Kidney (tissue), 13 donors: ENCODE measurements at regions not wholly inside any gene's neighbourhood (a gene's known extent, or its start where the extent isn't known, plus 50 kb on each side); places are given as distances from the start of the nearest gene placed in this dataset.

Experiments
- DNase-seq, 5 donors: peaks; one replicate each; pipeline ENCODE4 v3.0.0-alpha.2; 2013 to 2020
- FAIRE-seq: peaks from 2 replicates; lab custom pipeline; 2012; peaks lifted over from hg19 to GRCh38; lab: Jason Lieb, UNC
- H3K27ac ChIP-seq, 2 donors: one replicate each; pipeline ENCODE4 v1.7.0; 2013; ENCODE audit warnings: low read depth in 2 of 2, low read length in 2 of 2, inconsistent platforms in 1 of 2
- H3K27me3 ChIP-seq: one replicate; pipeline ENCODE4 v1.7.1; 2013; ENCODE audit warnings: low read length, inconsistent platforms; ENCODE audit not compliant: control insufficient read depth, insufficient read depth
- H3K36me3 ChIP-seq, 3 donors: one replicate each; pipeline versions ENCODE4 v1.7.0 to v1.7.1; 2013; ENCODE audit warnings: low read length in 3 of 3, control low read depth in 1 of 3, inconsistent platforms in 1 of 3; ENCODE audit not compliant: insufficient read depth in 3 of 3, control insufficient read depth in 2 of 3
- H3K4me1 ChIP-seq, 3 donors: one replicate each; pipeline versions ENCODE4 v1.7.0 to v1.7.1; 2013; ENCODE audit warnings: low read length in 3 of 3, inconsistent platforms in 1 of 3, low read depth in 1 of 3; ENCODE audit not compliant: control insufficient read depth in 2 of 3, insufficient read depth in 2 of 3
- H3K4me3 ChIP-seq, 3 donors: one replicate each; pipeline versions ENCODE4 v1.7.0 to v1.8.1; 2013; ENCODE audit warnings: low read length in 3 of 3, control low read depth in 1 of 3, inconsistent platforms in 1 of 3
- H3K9ac ChIP-seq, 3 donors: one replicate each; pipeline versions ENCODE4 v1.7.0 to v1.7.1; 2013; ENCODE audit warnings: low read length in 3 of 3, control low read depth in 1 of 3, inconsistent platforms in 1 of 3
- H3K9me3 ChIP-seq, 3 donors: one replicate each; pipeline versions ENCODE4 v1.7.0 to v1.7.1; 2013; ENCODE audit warnings: low read length in 3 of 3, control low read depth in 1 of 3, inconsistent platforms in 1 of 3; ENCODE audit not compliant: control insufficient read depth in 2 of 3, insufficient read depth in 1 of 3
- CTCF ChIP-seq: IDR thresholded peaks from 3 replicates; pipeline ENCODE4 v1.5.1; 2012; ENCODE audit warnings: mild to moderate bottlenecking, moderate library complexity, borderline replicate concordance; ENCODE audit not compliant: insufficient read depth; ENCODE audit errors: extremely low read depth
- intact Hi-C: fragments of 100-400 bp; cut with DNase I; formaldehyde crosslinking; loops from one replicate; pipeline ENCODE4 v1.11.1; 2022
- donor health status: control.
- donor health status: control.
- donor health status: control.
- donor health status: control.
- donor health status: control.
- donor health status: DM: yes; HTN: yes; CAD: no.
- donor health status: Normal renal cell carcinoma (clear cell type).

GRCh38 chr16:26371349-26371869 is 679.6 kb downstream of the HS3ST4 start:
- no peak overlapping the region for H3K9ac ChIP-seq
- no peaks in the 10 kb centered on the region for H3K27me3 ChIP-seq
- no peak overlapping the region for H3K27ac ChIP-seq
- no peak for DNase-seq
- intact Hi-C loops = no loop called here
- FAIRE-seq = no peak
- peaks cover 0 to 2% (median 0%) of the 10 kb centered on the region in 3 donors for H3K9me3 ChIP-seq
- no peaks in the 10 kb centered on the region for H3K36me3 ChIP-seq
- TF ChIP-seq CTCF = no peak
- no peaks in the 10 kb centered on the region for H3K4me1 ChIP-seq
- no peak overlapping the region for H3K4me3 ChIP-seq

GRCh38 chr16:26374279-26374925 is 682.6 kb downstream of the HS3ST4 start:
- Histone ChIP-seq H3K27ac (no peak overlapping the region), H3K27me3 (no peaks in the 10 kb centered on the region), H3K4me3 (no peak overlapping the region), H3K9ac (no peak overlapping the region), H3K36me3 (no peaks in the 10 kb centered on the region), H3K9me3 (no peaks in the 10 kb centered on the region), H3K4me1 (no peaks in the 10 kb centered on the region)
- DNase-seq = no peak
- TF ChIP-seq CTCF = no peak
- intact Hi-C loops = no loop called here
- no peak for FAIRE-seq

- Histone ChIP-seq H3K4me1 (no peaks in the 10 kb centered on the region), H3K36me3 (no peaks in the 10 kb centered on the region), H3K9me3 (no peaks in the 10 kb centered on the region), H3K27ac (no peak overlapping the region), H3K9ac (no peak overlapping the region), H3K27me3 (no peaks in the 10 kb centered on the region), H3K4me3 (no peak overlapping the region)
- no peak for TF ChIP-seq CTCF
- intact Hi-C loops = no loop called here
- DNase-seq (no peak), FAIRE-seq (no peak)
Observed at GRCh38 chr16:26382586-26382985, 684.1 kb upstream of the C16orf82 start.

- DNase-seq (no peak), FAIRE-seq (no peak)
Observed at GRCh38 chr16:26386096-26386495, 680.6 kb upstream of the C16orf82 start.

More at GRCh38 chr16:26386096-26386495, 680.6 kb upstream of the C16orf82 start:
- H3K27ac ChIP-seq = no peak overlapping the region
- no peak for TF ChIP-seq CTCF
- H3K27me3 ChIP-seq = no peaks in the 10 kb centered on the region
- H3K4me1 ChIP-seq = no peaks in the 10 kb centered on the region
- H3K4me3 ChIP-seq = no peak overlapping the region
- intact Hi-C loops = no loop called here
- H3K9me3 ChIP-seq = no peaks in the 10 kb centered on the region
- H3K36me3 ChIP-seq = no peaks in the 10 kb centered on the region
- H3K9ac ChIP-seq = no peak overlapping the region
